K562 (cell line): ENCODE measurements at regions not wholly inside any gene's neighbourhood (a gene's known extent, or its start where the extent isn't known, plus 50 kb on each side); places are given as distances from the start of the nearest gene placed in this dataset.

ENCODE experiments used
- ATAC-seq: fragments of 200-7000 bp; cut with Tn5 transposase; 3 replicates; pipeline ENCODE4 v1.9.1; 2020; ENCODE audit warnings: moderate library complexity
- BruUV-seq: library from RNA; stranded (reverse); fragments of 400-500 nt; replicated peaks from 2 replicates; lab custom pipeline; 2021; lab: Mats Ljungman, UMichigan
- CTCF ChIA-PET: fragments of 300-600 bp; formaldehyde crosslinking; extraction: SDS; loops from one replicate; lab custom pipeline; 2021; ENCODE audit warnings: low intra/inter-chr PET ratio; lab: Yijun Ruan, JAX
- POLR2A ChIA-PET: fragments of 300-600, 350-650 bp; sonication (Branson Sonifier 250); formaldehyde crosslinking; extraction: SDS; loops from one replicate; lab custom pipeline; 2021; ENCODE audit warnings: antibody characterized with exemption, inconsistent platforms; lab: Yijun Ruan, JAX
- DNase-seq, 4 experiments: peaks; one replicate each; pipeline versions ENCODE4 v3.0.0 to v3.0.0-alpha.2; 2011 to 2018; ENCODE audit warnings: low spot score in 3 of 4, mixed read lengths in 3 of 4; ENCODE audit errors: extremely low read depth in 1 of 4
- FAIRE-seq: peaks from 2 replicates; lab custom pipeline; 2011; peaks lifted over from hg19 to GRCh38; lab: Jason Lieb, UNC
- H2AFZ ChIP-seq: 2 replicates; pipeline ENCODE4 v1.6.0; 2011; ENCODE audit warnings: low read depth, low read length, control low read depth, inconsistent platforms
- H3K27ac ChIP-seq: fragments of 200-600 bp; 3 replicates; pipeline ENCODE4 v1.8.0; 2011; ENCODE audit warnings: low read depth, mild to moderate bottlenecking, control low read depth, inconsistent platforms, low read length, moderate library complexity, mixed read lengths; ENCODE audit errors: extremely low read depth
- H3K27me3 ChIP-seq, 2 experiments: fragments of 300-600 bp in 1 of 2; 2 replicates in 1 of 2; 3 replicates in 1 of 2; pipeline versions ENCODE4 v1.6.0 to v1.8.0; 2011; ENCODE audit warnings: inconsistent platforms in 2 of 2, low read length in 2 of 2, mild to moderate bottlenecking in 1 of 2, mixed read lengths in 1 of 2, moderate library complexity in 1 of 2; ENCODE audit not compliant: control insufficient read depth in 2 of 2, insufficient read depth in 2 of 2
- H3K36me3 ChIP-seq: fragments of 300-600 bp; 3 replicates; pipeline ENCODE4 v1.8.0; 2011; ENCODE audit warnings: mild to moderate bottlenecking, low read length, inconsistent platforms; ENCODE audit not compliant: control insufficient read depth, insufficient read depth
- H3K4me1 ChIP-seq, 2 experiments: fragments of 200-600 bp in 1 of 2; replicated peaks in 1 of 2; 2 replicates in 1 of 2; 3 replicates in 1 of 2; pipeline versions ENCODE4 v1.5.1 to v1.8.0; 2011; ENCODE audit warnings: inconsistent platforms in 2 of 2, low read length in 2 of 2, mild to moderate bottlenecking in 1 of 2, mixed read lengths in 1 of 2, moderate library complexity in 1 of 2; ENCODE audit not compliant: control insufficient read depth in 2 of 2, insufficient read depth in 2 of 2
- H3K4me2 ChIP-seq: 2 replicates; pipeline ENCODE4 v1.6.1; 2011; ENCODE audit warnings: low read length, control low read depth, inconsistent platforms, mixed read lengths; ENCODE audit not compliant: insufficient read depth
- H3K4me3 ChIP-seq: fragments of 200-600 bp; sonication (generic), shearing (Covaris generic); 2 replicates; pipeline ENCODE4 v1.5.1; 2016; ENCODE audit warnings: control low read depth, inconsistent platforms
- H3K79me2 ChIP-seq: fragments of 200-600 bp; 3 replicates; pipeline ENCODE4 v1.8.0; 2011; ENCODE audit warnings: low read length, inconsistent platforms; ENCODE audit not compliant: control insufficient read depth, insufficient read depth
- H3K9ac ChIP-seq, 2 experiments: 2 replicates each; pipeline versions ENCODE4 v1.6.0 to v1.6.1; 2011; ENCODE audit warnings: low read depth in 2 of 2, low read length in 2 of 2, control low read depth in 1 of 2, inconsistent platforms in 1 of 2, mild to moderate bottlenecking in 1 of 2, mixed read lengths in 1 of 2; ENCODE audit not compliant: insufficient read depth in 1 of 2
- H3K9me1 ChIP-seq: one replicate; pipeline ENCODE4 v1.6.0; 2011; ENCODE audit warnings: inconsistent platforms, mild to moderate bottlenecking, low read length, moderate library complexity; ENCODE audit not compliant: control insufficient read depth, insufficient read depth
- H3K9me3 ChIP-seq: replicated peaks from 2 replicates; pipeline ENCODE4 v1.5.1; 2011; ENCODE audit warnings: low read depth, low read length, inconsistent platforms; ENCODE audit not compliant: control insufficient read depth, insufficient read depth
- H4K20me1 ChIP-seq: replicated peaks from 2 replicates; pipeline ENCODE4 v1.6.1; 2011; ENCODE audit warnings: low read length, inconsistent platforms, mixed read lengths; ENCODE audit not compliant: control insufficient read depth, insufficient read depth
- ATF1 ChIP-seq, 2 experiments: fragments of 450-650 bp in 1 of 2; IDR thresholded peaks; 2 replicates each; pipeline ENCODE4 v1.6.1; 2016; ENCODE audit warnings: missing compliant biosample characterization in 1 of 2, missing genetic modification characterization in 1 of 2
- HNRNPH1 ChIP-seq: fragments of 200-400 bp; formaldehyde crosslinking; optimal IDR thresholded peaks from 2 replicates; pipeline ENCODE3; 2017; ENCODE audit warnings: low read depth, mild to moderate bottlenecking, low read length, moderate library complexity
- NUFIP1 ChIP-seq: fragments of 450-650 bp; IDR thresholded peaks from 2 replicates; pipeline ENCODE4 v1.6.1; 2018; ENCODE audit not compliant: partially characterized antibody
- RBM25 ChIP-seq: fragments of 200-400 bp; formaldehyde crosslinking; IDR thresholded peaks from 2 replicates; pipeline ENCODE4 v1.6.1; 2018; ENCODE audit warnings: low read length, low read depth, moderate library complexity; ENCODE audit not compliant: severe bottlenecking
- ZFP36 ChIP-seq: fragments of 150-350 bp; IDR thresholded peaks from 2 replicates; pipeline ENCODE4 v1.6.1; 2018; ENCODE audit warnings: low read length, low read depth; ENCODE audit not compliant: partially characterized antibody
- WGBS: fragments of 100-300 bp; shearing (Covaris generic); methylation state at CpG from one replicate; pipeline ENCODE4 v1.1.6; 2016; ENCODE audit warnings: low coverage, mixed read lengths; ENCODE audit not compliant: insufficient coverage; ENCODE audit errors: missing lambda C conversion rate; 5-methylcytosine and 5-hydroxymethylcytosine counted together
- in situ Hi-C: fragments of 300-500 bp; cut with MboI; formaldehyde crosslinking; loops from 4 replicates; pipeline ENCODE4 v1.15.0; 2018; ENCODE audit warnings: inconsistent platforms, mixed read lengths
- intact Hi-C: fragments of 100-400 bp; cut with micrococcal nuclease; formaldehyde crosslinking; loops from 2 replicates; pipeline ENCODE4 v1.14.2; 2022

DNA sequence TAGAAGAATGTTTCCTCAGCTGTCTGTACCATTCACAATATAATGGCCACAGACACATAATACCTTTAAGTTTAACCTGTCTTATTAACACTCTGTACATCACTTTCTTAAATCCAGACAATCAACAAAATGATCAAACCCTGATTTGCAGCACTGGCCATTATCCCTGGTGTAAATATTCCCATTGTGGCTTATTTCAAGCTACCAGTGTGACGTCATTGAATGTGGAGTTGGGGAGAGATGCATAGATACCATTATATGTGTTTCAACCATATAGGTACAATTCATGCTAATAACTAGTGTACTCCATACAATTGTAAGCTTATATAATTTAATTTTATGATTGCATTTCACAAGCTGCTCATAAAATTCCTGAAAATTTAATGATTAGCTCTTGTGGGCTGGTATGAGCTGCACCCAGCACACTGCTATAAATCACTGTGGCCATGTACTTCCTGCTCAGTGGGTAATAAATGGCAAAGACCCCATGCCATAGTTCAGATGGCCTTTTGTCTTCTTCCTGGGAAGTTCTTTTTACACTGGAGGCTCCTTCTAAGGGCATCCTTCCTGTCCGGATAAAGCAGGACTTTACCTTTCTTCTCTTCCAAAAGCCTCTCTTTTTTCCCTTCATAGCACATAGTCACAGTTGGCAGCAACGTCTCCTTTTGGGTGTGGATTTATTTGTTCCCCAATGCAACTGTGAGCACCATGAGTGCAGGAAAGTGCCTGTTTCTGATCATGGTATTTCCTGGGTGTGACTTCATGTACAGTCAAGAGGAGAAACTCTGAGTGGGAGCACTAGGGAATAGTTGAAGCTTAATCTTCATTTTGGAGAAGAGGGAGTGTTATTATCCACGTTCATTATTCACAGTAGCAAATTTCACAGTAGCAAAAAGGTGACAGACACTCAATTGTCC, 87.8 kb downstream of the MIAT start:
- POLR2A ChIA-PET = interaction anchor here (0.9 kb wide), 1 partner anchor 498 kb away, joined by 3 read pairs; no protein-coding TSS in a partner anchor
- Histone ChIP-seq H2AFZ (no peak overlapping the region), H3K4me1 (no peaks in the 10 kb centered on the region), H3K79me2 (no peaks in the 10 kb centered on the region), H3K4me2 (no peak overlapping the region), H3K27me3 (no peaks in the 10 kb centered on the region), H3K36me3 (no peaks in the 10 kb centered on the region), H4K20me1 (no peaks in the 10 kb centered on the region; the same call in 1 of the 2 replicates), H3K27ac (no peak overlapping the region), H3K4me3 (no peak overlapping the region), H3K9me3 (no peaks in the 10 kb centered on the region), H3K9ac (no peak overlapping the region), H3K9me1 (no peaks in the 10 kb centered on the region)
- in situ Hi-C loops (no loop called here), intact Hi-C loops (no loop called here)
- DNase-seq (no peak), FAIRE-seq (no peak), ATAC-seq (no peak)
- no peak for TF ChIP-seq HNRNPH1
- no peak for TF ChIP-seq ATF1 (CRISPR knock-in tag; IDR thresholded peaks at IDR 0.05)
- TF ChIP-seq ATF1 (tag; IDR thresholded peaks at IDR 0.05) = 0 out of 2 replicates have a peak, but pooled peaks have one; percentile 17
- CTCF ChIA-PET = no interaction called here
- no TSS peak for BruUV-seq
- 6% methylated on average over 4 of the region's 4 CpGs for WGBS

DNA sequence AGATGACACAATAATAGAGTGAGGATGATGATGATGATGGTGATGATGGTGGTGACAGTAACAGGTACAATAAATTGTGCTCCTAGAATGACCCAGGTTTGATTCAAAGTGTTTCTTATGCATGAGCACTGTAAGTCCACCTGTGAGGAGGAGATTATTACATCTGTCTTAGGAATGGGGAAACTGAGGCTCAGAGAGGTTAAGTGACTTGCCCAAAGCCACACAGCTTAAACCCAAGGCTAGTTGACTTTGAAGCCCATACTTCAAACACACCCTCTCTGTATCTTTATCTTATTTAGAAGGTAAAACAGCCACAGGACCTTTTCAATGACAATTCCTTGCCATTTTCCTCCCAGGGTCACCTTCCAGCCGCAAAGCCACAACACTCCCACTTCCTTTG, 88.9 kb downstream of the MIAT start:
- Histone ChIP-seq H3K27ac (no peak overlapping the region), H2AFZ (no peak overlapping the region), H4K20me1 (no peaks in the 10 kb centered on the region; the same call in 1 of the 2 replicates), H3K4me2 (no peak overlapping the region), H3K9me3 (no peaks in the 10 kb centered on the region), H3K4me1 (no peaks in the 10 kb centered on the region; a peak in 1 of 5 replicates), H3K9ac (no peak overlapping the region), H3K4me3 (no peak overlapping the region), H3K9me1 (no peaks in the 10 kb centered on the region), H3K36me3 (no peaks in the 10 kb centered on the region), H3K27me3 (no peaks in the 10 kb centered on the region), H3K79me2 (no peaks in the 10 kb centered on the region)
- DNase-seq = no peak
- WGBS = 50% methylated on average over 1 of the region's 1 CpG
- BruUV-seq = no TSS peak
- TF ChIP-seq ZFP36 (peak; percentile 64), NUFIP1 (no peak), RBM25 (peak; percentile 87)
- in situ Hi-C loops (no loop called here), intact Hi-C loops (no loop called here)
- ChIA-PET CTCF (no interaction called here), POLR2A (no interaction called here)
- no peak for FAIRE-seq
- no peak for ATAC-seq
